ENCODE measurements at regions not wholly inside any gene's neighbourhood (a gene's known extent, or its start where the extent isn't known, plus 50 kb on each side); places are given as distances from the start of the nearest gene placed in this dataset.

- DNase-seq (ENCODE audit: low read depth in 2 of 2): no peak
Measured at GRCh38 chr11:45597097-45597496, 68.3 kb downstream of the CHST1 start.

GRCh38 chr11:45596571-45596970 is 68.9 kb downstream of the CHST1 start:
- no peak for DNase-seq (ENCODE audit: low read depth in 2 of 2)

- DNase-seq (ENCODE audit: low read depth in 2 of 2): peak in 1 of 2 donors; percentile 8
Measured at GRCh38 chr11:45593992-45594391, 71.4 kb downstream of the CHST1 start.

GRCh38 chr11:45592636-45593035 is 72.8 kb downstream of the CHST1 start:
- no peak for DNase-seq (ENCODE audit: low read depth in 2 of 2)

GRCh38 chr11:45590743-45591142 is 74.7 kb downstream of the CHST1 start:
- peak in 1 of 2 donors; percentile 9 for DNase-seq (ENCODE audit: low read depth in 2 of 2)

- DNase-seq (ENCODE audit: low read depth in 2 of 2): no peak
Measured at GRCh38 chr11:45585205-45585604, 80.2 kb downstream of the CHST1 start.

GRCh38 chr11:45583981-45584566 is 81.3 kb downstream of the CHST1 start:
- DNase-seq (ENCODE audit: low read depth in 2 of 2): no peak

- DNase-seq (ENCODE audit: low read depth in 2 of 2): peak; percentile 5 to 56
Measured at GRCh38 chr11:45580399-45580798, 85.0 kb downstream of the CHST1 start.

- DNase-seq (ENCODE audit: low read depth in 2 of 2): no peak
Measured at GRCh38 chr11:45578316-45578715, 87.1 kb downstream of the CHST1 start.

GRCh38 chr11:45577752-45578151 is 87.7 kb downstream of the CHST1 start:
- no peak for DNase-seq (ENCODE audit: low read depth in 2 of 2)

GRCh38 chr11:45576461-45577215 is 88.8 kb downstream of the CHST1 start:
- DNase-seq (ENCODE audit: low read depth in 2 of 2): no peak

GRCh38 chr11:45573728-45574127 is 91.7 kb downstream of the CHST1 start:
- DNase-seq (ENCODE audit: low read depth in 2 of 2): no peak

- no peak for DNase-seq (ENCODE audit: low read depth in 2 of 2)
Measured at GRCh38 chr11:45572354-45573123, 92.9 kb downstream of the CHST1 start.

- no peak for DNase-seq (ENCODE audit: low read depth in 2 of 2)
Measured at GRCh38 chr11:45569776-45570175, 95.6 kb downstream of the CHST1 start.

GRCh38 chr11:45568049-45568448 is 97.4 kb downstream of the CHST1 start:
- no peak for DNase-seq (ENCODE audit: low read depth in 2 of 2)

- DNase-seq (ENCODE audit: low read depth in 2 of 2): no peak
Measured at GRCh38 chr11:45565446-45565988, 99.9 kb downstream of the CHST1 start.

- DNase-seq (ENCODE audit: low read depth in 2 of 2): no peak
Measured at GRCh38 chr11:45563810-45564209, 101.6 kb downstream of the CHST1 start.

- DNase-seq (ENCODE audit: low read depth in 2 of 2): no peak
Measured at GRCh38 chr11:45563171-45563570, 102.3 kb downstream of the CHST1 start.

- no peak for DNase-seq (ENCODE audit: low read depth in 2 of 2)
Measured at GRCh38 chr11:45560913-45561281, 104.5 kb downstream of the CHST1 start.

GRCh38 chr11:45560155-45560912 is 105.1 kb downstream of the CHST1 start:
- no peak for DNase-seq (ENCODE audit: low read depth in 2 of 2)

GRCh38 chr11:45556851-45557707 is 108.3 kb downstream of the CHST1 start:
- no peak for DNase-seq (ENCODE audit: low read depth in 2 of 2)
